ENCODE measurements at regions not wholly inside any gene's neighbourhood (a gene's known extent, or its start where the extent isn't known, plus 50 kb on each side); places are given as distances from the start of the nearest gene placed in this dataset.

- H3K79me2 ChIP-seq = no peaks in the 10 kb centered on the region
- no peaks in the 10 kb centered on the region for H3K27me3 ChIP-seq (ENCODE audit: control insufficient read depth, insufficient read depth, low read length)
- H2AFZ ChIP-seq = no peak overlapping the region
- no peak overlapping the region for H3K4me3 ChIP-seq (ENCODE audit: low read depth, low read length)
- no peak overlapping the region for H3K4me2 ChIP-seq (ENCODE audit: low read length)
- TF ChIP-seq CTCF (IDR thresholded peaks at IDR 0.05) = no peak
- H3K36me3 ChIP-seq (ENCODE audit: control insufficient read depth, insufficient read depth, low read length) = no peaks in the 10 kb centered on the region
- no peak overlapping the region for H3K9ac ChIP-seq
- H3K4me1 ChIP-seq = no peaks in the 10 kb centered on the region
- no peaks in the 10 kb centered on the region for H3K9me3 ChIP-seq (ENCODE audit: control insufficient read depth, low read length)
- H3K27ac ChIP-seq = no peak overlapping the region
Observed at GRCh38 chr1:229759037-229759435, 133.0 kb downstream of the URB2 start.

GRCh38 chr1:229759586-229759985, 133.5 kb downstream of the URB2 start:
- no peak overlapping the region for H3K4me3 ChIP-seq (ENCODE audit: low read depth, low read length)
- no peak for TF ChIP-seq CTCF (IDR thresholded peaks at IDR 0.05)
- H3K9ac ChIP-seq = no peak overlapping the region
- H3K27me3 ChIP-seq (ENCODE audit: control insufficient read depth, insufficient read depth, low read length) = no peaks in the 10 kb centered on the region
- H3K27ac ChIP-seq = no peak overlapping the region
- H2AFZ ChIP-seq = no peak overlapping the region
- no peaks in the 10 kb centered on the region for H3K4me1 ChIP-seq
- no peaks in the 10 kb centered on the region for H3K79me2 ChIP-seq
- H3K4me2 ChIP-seq (ENCODE audit: low read length) = no peak overlapping the region
- no peaks in the 10 kb centered on the region for H3K9me3 ChIP-seq (ENCODE audit: control insufficient read depth, low read length)
- no peaks in the 10 kb centered on the region for H3K36me3 ChIP-seq (ENCODE audit: control insufficient read depth, insufficient read depth, low read length)

GRCh38 chr1:229760478-229760996, 134.5 kb downstream of the URB2 start:
- Histone ChIP-seq H2AFZ (no peak overlapping the region), H3K27ac (no peak overlapping the region), H3K27me3 (ENCODE audit: control insufficient read depth, insufficient read depth, low read length) (no peaks in the 10 kb centered on the region), H3K4me1 (no peaks in the 10 kb centered on the region), H3K9ac (no peak overlapping the region), H3K4me3 (ENCODE audit: low read depth, low read length) (no peak overlapping the region), H3K36me3 (ENCODE audit: control insufficient read depth, insufficient read depth, low read length) (no peaks in the 10 kb centered on the region), H3K9me3 (ENCODE audit: control insufficient read depth, low read length) (no peaks in the 10 kb centered on the region), H3K79me2 (no peaks in the 10 kb centered on the region), H3K4me2 (ENCODE audit: low read length) (no peak overlapping the region)
- TF ChIP-seq CTCF (IDR thresholded peaks at IDR 0.05) = no peak

GRCh38 chr1:229762891-229763290, 136.8 kb downstream of the URB2 start:
- Histone ChIP-seq H3K79me2 (no peaks in the 10 kb centered on the region), H3K4me2 (ENCODE audit: low read length) (no peak overlapping the region)
- TF ChIP-seq CTCF (IDR thresholded peaks at IDR 0.05) = no peak

GRCh38 chr1:229768232-229768631, 142.2 kb downstream of the URB2 start:
- Histone ChIP-seq H3K4me1 (no peaks in the 10 kb centered on the region), H3K4me2 (ENCODE audit: low read length) (no peak overlapping the region), H3K27ac (no peak overlapping the region), H2AFZ (no peak overlapping the region), H3K79me2 (no peaks in the 10 kb centered on the region), H3K9me3 (ENCODE audit: control insufficient read depth, low read length) (no peaks in the 10 kb centered on the region), H3K36me3 (ENCODE audit: control insufficient read depth, insufficient read depth, low read length) (no peaks in the 10 kb centered on the region), H3K4me3 (ENCODE audit: low read depth, low read length) (no peak overlapping the region), H3K9ac (no peak overlapping the region), H3K27me3 (ENCODE audit: control insufficient read depth, insufficient read depth, low read length) (no peaks in the 10 kb centered on the region)
- no peak for TF ChIP-seq CTCF (IDR thresholded peaks at IDR 0.05)

More at GRCh38 chr1:229762891-229763290, 136.8 kb downstream of the URB2 start:
- H3K4me1 ChIP-seq = no peaks in the 10 kb centered on the region
- H3K9ac ChIP-seq = no peak overlapping the region
- H3K36me3 ChIP-seq (ENCODE audit: control insufficient read depth, insufficient read depth, low read length) = no peaks in the 10 kb centered on the region
- H3K27ac ChIP-seq = no peak overlapping the region
- no peak overlapping the region for H2AFZ ChIP-seq
- no peaks in the 10 kb centered on the region for H3K9me3 ChIP-seq (ENCODE audit: control insufficient read depth, low read length)
- no peaks in the 10 kb centered on the region for H3K27me3 ChIP-seq (ENCODE audit: control insufficient read depth, insufficient read depth, low read length)
- no peak overlapping the region for H3K4me3 ChIP-seq (ENCODE audit: low read depth, low read length)

All from parathyroid adenoma (tissue), 2 donors.